Gastroesophageal sphincter (tissue), 4 donors: ENCODE measurements at regions not wholly inside any gene's neighbourhood (a gene's known extent, or its start where the extent isn't known, plus 50 kb on each side); places are given as distances from the start of the nearest gene placed in this dataset.

Experiments
- ATAC-seq: fragments of 150-250 bp; one replicate; pipeline ENCODE4 v1.9.1; 2016; ENCODE audit warnings: mild to moderate bottlenecking, moderate library complexity
- H3K27ac ChIP-seq, 4 donors: fragments of 200-600 bp; sonication (generic) in 3 of 4; 1 replicate in 3 of 4; 2 replicates in 1 of 4; pipeline ENCODE4 v1.5.1; 2016 to 2019
- H3K27me3 ChIP-seq: fragments of 200-600 bp; sonication (generic); one replicate; pipeline ENCODE4 v1.5.1; 2019
- H3K36me3 ChIP-seq, 2 donors: fragments of 200-600 bp; sonication (generic); one replicate each; pipeline ENCODE4 v1.5.1; 2019; ENCODE audit warnings: control low read depth in 1 of 2
- H3K4me1 ChIP-seq, 3 donors: fragments of 200-600 bp; sonication (generic); 1 replicate in 2 of 3; 2 replicates in 1 of 3; pipeline ENCODE4 v1.5.1; 2016 to 2019; ENCODE audit warnings: control low read depth in 2 of 3
- H3K4me3 ChIP-seq, 2 donors: fragments of 200-600 bp; sonication (generic); one replicate each; pipeline ENCODE4 v1.5.1; 2019; ENCODE audit warnings: mild to moderate bottlenecking in 1 of 2, moderate library complexity in 1 of 2
- H3K9me3 ChIP-seq, 3 donors: fragments of 200-600 bp; sonication (generic); one replicate each; pipeline ENCODE4 v1.5.1; 2017 to 2019; ENCODE audit warnings: control low read depth in 2 of 3
- CTCF ChIP-seq, 4 experiments: fragments of 200-600 bp in 2 of 4; fragments of 450-650 bp in 2 of 4; sonication (generic) in 1 of 4; IDR thresholded peaks; one replicate each; pipeline ENCODE4 v1.5.1; 2017 to 2019; ENCODE audit warnings: antibody characterized with exemption in 4 of 4, mild to moderate bottlenecking in 2 of 4, moderate library complexity in 2 of 4
- EP300 ChIP-seq: sonication (generic); formaldehyde crosslinking; IDR thresholded peaks from one replicate; pipeline ENCODE4 v1.6.1; 2017; ENCODE audit warnings: antibody characterized with exemption, mild to moderate bottlenecking
- POLR2A ChIP-seq, 2 donors: fragments of 450-650 bp; IDR thresholded peaks; one replicate each; pipeline ENCODE4 v1.6.1; 2017; ENCODE audit warnings: antibody characterized with exemption in 2 of 2, mild to moderate bottlenecking in 2 of 2, moderate library complexity in 1 of 2
- POLR2AphosphoS5 ChIP-seq: sonication (generic); formaldehyde crosslinking; IDR thresholded peaks from one replicate; pipeline ENCODE4 v1.6.1; 2017; ENCODE audit warnings: antibody characterized with exemption
- WGBS, 2 donors: methylation state at CpG; one replicate each; pipeline ENCODE4 v1.1.5; 2018; ENCODE audit warnings: low coverage in 1 of 2; 5-methylcytosine and 5-hydroxymethylcytosine counted together

- ATAC-seq, result no peak
- no peak for TF ChIP-seq POLR2AphosphoS5
- TF ChIP-seq CTCF (IDR thresholded peaks at IDR 0.05), result no peak
- no peak for TF ChIP-seq EP300
- no peak for TF ChIP-seq POLR2A (IDR thresholded peaks at IDR 0.05)
- Histone ChIP-seq H3K36me3 (no peaks in the 10 kb centered on the region), H3K4me1 (peaks cover 0 to 11% (median 0%) of the 10 kb centered on the region in 3 donors), H3K27me3 (peaks cover 18% of the 10 kb centered on the region), H3K27ac (no peak overlapping the region), H3K4me3 (no peak overlapping the region), H3K9me3 (peaks cover 0 to 15% (median 0%) of the 10 kb centered on the region in 3 donors)
- WGBS, 2 donors, result 85 to 90% methylated on average over 4 of the region's 7 CpGs
These were observed 215.8 kb downstream of the CTTN start for GRCh38 chr11:70614034-70614681.

- Histone ChIP-seq H3K4me1 (peaks cover 0 to 8% (median 0%) of the 10 kb centered on the region in 3 donors), H3K27ac (no peak overlapping the region), H3K27me3 (peaks cover 18% of the 10 kb centered on the region), H3K36me3 (no peaks in the 10 kb centered on the region), H3K9me3 (peaks cover 0 to 15% (median 0%) of the 10 kb centered on the region in 3 donors), H3K4me3 (no peak overlapping the region)
- TF ChIP-seq POLR2AphosphoS5 (no peak), POLR2A (IDR thresholded peaks at IDR 0.05) (no peak), CTCF (IDR thresholded peaks at IDR 0.05) (no peak), EP300 (no peak)
- WGBS, 2 donors, result 85 to 95% methylated on average over 4 to 7 of the region's 18 CpGs
- ATAC-seq, result no peak
These were observed 216.9 kb downstream of the CTTN start for GRCh38 chr11:70615036-70615875.

GRCh38 chr11:70616317-70616716, 218.0 kb downstream of the CTTN start:
- TF ChIP-seq POLR2A (IDR thresholded peaks at IDR 0.05) (no peak), EP300 (no peak), POLR2AphosphoS5 (no peak), CTCF (IDR thresholded peaks at IDR 0.05) (no peak)
- Histone ChIP-seq H3K4me3 (no peak overlapping the region), H3K27ac (no peak overlapping the region), H3K27me3 (peaks cover 18% of the 10 kb centered on the region), H3K9me3 (peaks cover 0 to 21% (median 0%) of the 10 kb centered on the region in 3 donors), H3K36me3 (no peaks in the 10 kb centered on the region), H3K4me1 (no peaks in the 10 kb centered on the region)
- WGBS, 2 donors, result 57 to 93% methylated on average over 1 to 5 of the region's 7 CpGs
- ATAC-seq, result no peak

GRCh38 chr11:70616938-70617654, 218.8 kb downstream of the CTTN start:
- TF ChIP-seq POLR2AphosphoS5 (no peak), CTCF (IDR thresholded peaks at IDR 0.05) (no peak), EP300 (no peak), POLR2A (IDR thresholded peaks at IDR 0.05) (no peak)
- 41 to 55% methylated on average over 2 to 11 of the region's 12 CpGs for WGBS, 2 donors
- Histone ChIP-seq H3K4me1 (no peaks in the 10 kb centered on the region), H3K27me3 (peaks cover 13% of the 10 kb centered on the region), H3K4me3 (no peak overlapping the region), H3K36me3 (no peaks in the 10 kb centered on the region), H3K9me3 (peaks cover 0 to 21% (median 0%) of the 10 kb centered on the region in 3 donors), H3K27ac (no peak overlapping the region)
- ATAC-seq, result no peak
